ENCODE measurements at regions not wholly inside any gene's neighbourhood (a gene's known extent, or its start where the extent isn't known, plus 50 kb on each side); places are given as distances from the start of the nearest gene placed in this dataset.

- no peak for DNase-seq
These were observed 669.1 kb upstream of the PCDH20 start for GRCh38 chr13:62084728-62085127.

- DNase-seq = no peak
These were observed 652.2 kb upstream of the PCDH20 start for GRCh38 chr13:62067821-62068220.

- DNase-seq = no peak
These were observed 649.4 kb upstream of the PCDH20 start for GRCh38 chr13:62065016-62065415.

DNA sequence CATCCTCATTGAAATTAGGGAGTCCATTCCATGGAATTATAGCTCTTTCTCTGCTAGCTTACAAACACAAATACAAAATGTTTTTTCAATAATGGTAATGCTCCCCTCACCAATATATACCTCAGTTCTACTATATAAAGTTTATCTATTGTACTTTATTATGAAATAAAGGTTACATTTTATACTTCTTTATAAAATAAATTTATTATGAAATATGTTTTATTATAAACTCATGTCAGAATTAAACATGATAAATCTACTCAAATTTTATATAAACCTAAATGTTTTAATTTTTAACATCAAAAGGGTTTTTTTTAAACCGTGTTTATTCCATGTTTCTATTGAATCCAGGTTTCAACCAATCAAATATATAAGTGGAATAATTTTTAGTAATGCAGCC, 646.1 kb upstream of the PCDH20 start:
- no peak for DNase-seq

- DNase-seq = no peak
These were observed 644.9 kb upstream of the PCDH20 start for GRCh38 chr13:62060570-62060969.

GRCh38 chr13:62057286-62057685, 641.6 kb upstream of the PCDH20 start:
- DNase-seq = no peak

- no peak for DNase-seq
These were observed 634.3 kb upstream of the PCDH20 start for GRCh38 chr13:62049992-62050391.

- DNase-seq = no peak
These were observed 630.9 kb upstream of the PCDH20 start for GRCh38 chr13:62046512-62046911.

DNA sequence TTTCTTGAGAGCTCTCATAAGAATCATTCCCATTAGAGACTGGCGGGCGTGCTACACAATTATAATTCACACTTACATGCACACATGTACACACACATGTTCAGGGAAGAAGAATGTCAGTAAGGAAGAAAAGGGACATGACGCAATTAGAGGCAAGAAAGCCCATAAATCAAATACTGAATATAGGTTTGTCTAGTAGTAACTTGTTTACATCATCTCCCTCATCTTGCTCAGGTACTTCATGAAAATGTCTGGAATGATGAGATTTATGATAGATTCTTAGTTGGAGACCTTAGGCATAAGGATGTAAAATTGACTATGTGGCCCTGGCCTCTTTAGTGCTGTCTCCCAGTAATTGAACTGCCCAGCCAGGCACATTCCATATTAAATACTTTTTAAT, 628.0 kb upstream of the PCDH20 start:
- no peak for DNase-seq

DNA sequence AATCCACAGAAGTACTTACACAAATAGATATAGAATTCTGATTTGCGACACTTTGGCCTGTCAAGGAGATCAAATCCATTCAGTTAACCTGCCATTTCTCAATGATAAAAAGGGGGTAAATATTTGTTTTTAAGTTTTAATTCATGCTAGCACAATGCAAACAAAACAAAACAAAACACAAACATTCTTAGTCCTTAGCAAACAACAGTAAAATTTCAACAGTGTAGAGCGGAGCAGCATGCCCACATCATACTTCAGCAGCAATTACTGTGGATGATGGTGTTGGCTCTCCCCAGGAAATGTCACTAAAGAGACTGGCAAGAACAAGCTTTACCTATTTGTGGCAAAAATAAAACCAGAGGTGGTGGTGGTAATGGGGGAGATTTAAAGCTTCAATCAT, 625.2 kb upstream of the PCDH20 start:
- no peak for DNase-seq

DNA sequence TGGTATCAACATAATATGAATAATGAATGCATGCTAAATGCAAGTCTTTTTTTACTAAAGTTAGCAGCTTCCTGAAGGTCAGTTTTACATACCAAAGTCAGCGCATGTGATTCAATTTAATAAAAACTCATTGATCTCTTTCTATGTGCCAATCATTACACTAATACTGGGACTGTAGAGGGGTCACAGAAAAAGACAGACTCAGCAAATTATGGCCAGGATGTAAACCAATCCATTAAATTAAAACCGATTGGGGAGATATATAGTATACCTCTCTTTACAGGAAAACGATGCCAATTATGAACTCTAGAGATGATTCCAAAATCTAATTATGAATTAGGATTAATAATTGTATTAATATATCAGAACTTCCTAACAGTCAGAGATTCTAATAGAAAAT, 624.4 kb upstream of the PCDH20 start:
- no peak for DNase-seq

DNA sequence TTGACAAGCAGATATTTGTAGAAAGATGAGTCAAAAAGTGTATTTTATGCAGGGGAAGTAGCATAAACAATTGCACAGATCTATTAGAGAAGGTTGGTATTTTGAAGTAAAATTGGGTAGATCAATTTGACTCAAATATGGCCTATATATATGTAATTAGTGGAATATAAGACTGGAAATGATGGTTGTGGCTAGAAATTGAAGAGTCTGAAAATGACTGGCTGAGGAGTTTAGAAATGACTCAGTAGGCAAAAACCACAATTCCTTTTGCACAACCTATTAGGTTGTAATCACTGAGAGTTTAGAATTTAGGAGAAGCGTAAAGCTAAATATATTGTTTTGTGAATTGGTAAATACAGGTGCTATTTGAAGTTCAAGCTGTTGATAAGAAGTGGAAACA, 622.6 kb upstream of the PCDH20 start:
- peak; percentile 48 for DNase-seq

- no peak for DNase-seq
These were observed 620.3 kb upstream of the PCDH20 start for GRCh38 chr13:62035981-62036380.

DNA sequence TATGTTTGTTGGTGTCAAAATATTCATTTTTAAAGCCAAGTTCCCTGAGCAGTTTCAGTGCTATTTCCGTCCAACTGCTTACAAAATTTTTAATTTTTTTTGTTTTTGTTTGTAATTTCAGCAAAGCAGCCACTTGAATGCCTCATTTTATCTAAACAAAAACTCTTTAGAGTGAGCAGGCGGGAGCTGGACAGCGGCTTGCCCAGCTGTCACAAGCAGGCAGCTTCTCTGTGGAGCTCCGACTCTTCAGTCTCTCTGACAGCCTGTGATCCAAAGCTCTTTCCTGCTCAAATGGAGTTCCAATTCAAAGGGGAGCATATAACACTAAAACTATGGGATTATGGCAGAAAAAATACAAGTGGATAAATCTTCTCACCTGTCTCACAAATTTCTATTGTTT, 618.3 kb upstream of the PCDH20 start:
- no peak for DNase-seq

GRCh38 chr13:62022369-62022768, 606.7 kb upstream of the PCDH20 start:
- DNase-seq = no peak

DNA sequence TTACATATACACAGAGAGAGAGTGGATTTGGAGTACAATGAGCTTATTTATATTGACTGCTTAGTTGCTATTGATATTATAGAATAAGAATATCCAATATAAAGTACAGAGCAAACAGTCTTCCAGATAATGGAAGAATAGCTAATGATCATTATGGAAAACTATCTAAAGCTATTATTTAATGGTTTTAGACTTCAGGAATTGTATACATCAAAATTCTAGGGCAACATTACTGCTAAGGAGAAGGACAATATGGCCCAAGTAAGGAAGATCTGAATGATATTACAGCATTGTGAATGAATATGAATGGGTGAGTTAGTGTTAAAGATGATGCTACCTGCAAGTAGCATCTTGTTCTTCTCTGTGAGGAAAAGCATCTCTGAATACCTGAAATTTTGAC, 604.2 kb upstream of the PCDH20 start:
- no peak for DNase-seq

DNA sequence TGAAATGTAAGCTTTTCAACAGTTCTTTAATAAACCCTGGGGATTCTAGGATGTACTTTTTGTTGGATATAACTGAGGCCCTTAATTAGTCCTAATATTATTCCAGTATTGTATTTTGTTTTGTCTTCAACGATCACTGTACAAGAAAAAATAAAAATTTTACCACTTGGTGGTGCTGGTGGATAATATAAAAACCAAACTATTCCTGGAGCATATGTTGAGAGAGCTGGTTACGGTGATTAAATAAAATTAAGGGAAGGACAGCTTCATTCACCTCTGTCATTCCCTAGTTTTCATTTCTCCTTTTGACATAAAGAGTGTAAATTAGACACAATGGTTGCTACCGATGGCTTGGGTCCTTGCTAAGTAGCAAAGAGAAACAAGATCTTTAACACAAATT, 598.6 kb upstream of the PCDH20 start:
- DNase-seq = no peak

- DNase-seq = no peak
These were observed 587.8 kb upstream of the PCDH20 start for GRCh38 chr13:62003452-62003851.

GRCh38 chr13:61994174-61994573, 578.5 kb upstream of the PCDH20 start:
- no peak for DNase-seq

DNA sequence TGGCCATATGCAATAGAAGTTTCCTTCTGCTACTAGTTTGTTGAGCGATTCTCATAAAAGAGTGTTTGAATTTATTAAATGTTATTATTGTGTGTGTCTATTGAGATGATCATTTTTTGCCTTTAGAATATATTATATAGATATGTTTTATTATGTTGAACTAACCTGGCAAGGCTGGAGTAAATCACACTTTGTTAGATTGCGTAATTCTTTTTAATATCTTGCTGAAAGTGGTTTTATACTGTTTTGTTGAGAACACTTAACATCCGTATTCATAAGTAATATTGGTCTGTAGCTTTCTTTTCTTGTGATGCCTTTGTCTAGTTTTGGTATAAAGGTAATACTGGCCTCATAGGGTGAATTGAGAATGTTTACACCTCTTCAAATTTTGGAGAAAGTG, 574.3 kb upstream of the PCDH20 start:
- DNase-seq = no peak

- DNase-seq = no peak
These were observed 573.2 kb upstream of the PCDH20 start for GRCh38 chr13:61988810-61989209.

- DNase-seq = no peak
These were observed 559.4 kb upstream of the PCDH20 start for GRCh38 chr13:61975001-61975400.

DNA sequence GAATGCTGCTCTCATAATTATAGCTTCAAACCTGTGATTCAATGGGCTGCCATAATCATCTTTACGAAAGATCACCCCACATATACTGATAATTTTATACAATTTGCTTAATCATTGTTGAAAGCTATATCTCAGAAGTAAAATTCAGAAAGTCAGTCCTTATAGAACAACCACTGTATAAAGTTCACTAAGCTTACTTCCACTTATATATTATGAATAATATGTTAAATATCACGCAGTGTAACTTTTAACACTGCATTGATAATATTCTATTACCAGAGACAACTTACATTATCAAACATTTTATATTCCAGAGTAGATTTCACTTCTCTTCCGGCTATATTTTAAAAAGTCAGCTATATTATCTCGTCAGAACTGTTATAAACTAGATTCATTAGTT, 550.1 kb upstream of the PCDH20 start:
- no peak for DNase-seq

GRCh38 chr13:61960981-61961380, 545.3 kb upstream of the PCDH20 start:
- DNase-seq = no peak

- DNase-seq = no peak
These were observed 538.4 kb upstream of the PCDH20 start for GRCh38 chr13:61954092-61954491.

- DNase-seq = no peak
These were observed 535.2 kb upstream of the PCDH20 start for GRCh38 chr13:61950828-61951227.

All from activated CD4-positive, alpha-beta T cell treated with anti-CD3 and anti-CD28 coated beads, Interleukin-2, amount 50 U/mL, for 16 hours (primary cell).